ENCODE measurements at regions not wholly inside any gene's neighbourhood (a gene's known extent, or its start where the extent isn't known, plus 50 kb on each side); places are given as distances from the start of the nearest gene placed in this dataset.

GRCh38 chr14:61932974-61933373, 170.8 kb downstream of the SNAPC1 start:
- no peak overlapping the region for H3K27ac ChIP-seq
- DNase-seq (no peak), ATAC-seq (no peak)
- 63% methylated on average over 3 of the region's 4 CpGs for WGBS (ENCODE audit: insufficient coverage, low coverage, low lambda C conversion rate, missing lambda C conversion rate)
- no peaks in the 10 kb centered on the region for H3K36me3 ChIP-seq
- no peaks in the 10 kb centered on the region for H3K9me3 ChIP-seq
- no peaks in the 10 kb centered on the region for H3K4me1 ChIP-seq
- no peaks in the 10 kb centered on the region for H3K27me3 ChIP-seq
- no peak overlapping the region for H3K4me3 ChIP-seq
- TF ChIP-seq CTCF (IDR thresholded peaks at IDR 0.05) (no peak), POLR2A (IDR thresholded peaks at IDR 0.05) (no peak)
- intact Hi-C loops (cut with DNase I): no loop called here

GRCh38 chr14:61934385-61934784, 172.2 kb downstream of the SNAPC1 start:
- no peak overlapping the region for H3K4me3 ChIP-seq
- no peaks in the 10 kb centered on the region for H3K27me3 ChIP-seq
- WGBS (ENCODE audit: insufficient coverage, low coverage, low lambda C conversion rate, missing lambda C conversion rate): 37% methylated on average over 3 of the region's 3 CpGs
- H3K36me3 ChIP-seq: no peaks in the 10 kb centered on the region
- ATAC-seq: no peak
- TF ChIP-seq CTCF (IDR thresholded peaks at IDR 0.05) (no peak), POLR2A (IDR thresholded peaks at IDR 0.05) (no peak)
- intact Hi-C loops (cut with DNase I): no loop called here
- no peaks in the 10 kb centered on the region for H3K9me3 ChIP-seq
- no peak for DNase-seq
- no peak overlapping the region for H3K27ac ChIP-seq
- H3K4me1 ChIP-seq: no peaks in the 10 kb centered on the region

- H3K36me3 ChIP-seq: no peaks in the 10 kb centered on the region
- 21% methylated on average over 2 of the region's 2 CpGs for WGBS (ENCODE audit: insufficient coverage, low coverage, low lambda C conversion rate, missing lambda C conversion rate)
- intact Hi-C loops (cut with DNase I): no loop called here
- H3K27me3 ChIP-seq: no peaks in the 10 kb centered on the region
- H3K9me3 ChIP-seq: no peaks in the 10 kb centered on the region
- H3K4me1 ChIP-seq: no peaks in the 10 kb centered on the region
- no peak for DNase-seq
- ATAC-seq: no peak
- no peak for TF ChIP-seq CTCF (IDR thresholded peaks at IDR 0.05)
- TF ChIP-seq POLR2A (IDR thresholded peaks at IDR 0.05): no peak
- no peak overlapping the region for H3K4me3 ChIP-seq
- no peak overlapping the region for H3K27ac ChIP-seq
These were observed 177.6 kb downstream of the SNAPC1 start for GRCh38 chr14:61939776-61940175.

GRCh38 chr14:61940666-61941420, 178.6 kb downstream of the SNAPC1 start:
- Histone ChIP-seq H3K36me3 (no peaks in the 10 kb centered on the region), H3K9me3 (no peaks in the 10 kb centered on the region), H3K27me3 (no peaks in the 10 kb centered on the region), H3K4me1 (no peaks in the 10 kb centered on the region), H3K4me3 (no peak overlapping the region), H3K27ac (no peak overlapping the region)
- ATAC-seq (no peak), DNase-seq (no peak)
- WGBS (ENCODE audit: insufficient coverage, low coverage, low lambda C conversion rate, missing lambda C conversion rate): 23% methylated on average over 4 of the region's 7 CpGs
- intact Hi-C loops (cut with DNase I): no loop called here
- TF ChIP-seq POLR2A (IDR thresholded peaks at IDR 0.05) (no peak), CTCF (IDR thresholded peaks at IDR 0.05) (no peak)
